ENCODE measurements at regions not wholly inside any gene's neighbourhood (a gene's known extent, or its start where the extent isn't known, plus 50 kb on each side); places are given as distances from the start of the nearest gene placed in this dataset.

GRCh38 chr2:21369787-21370186 is 246.0 kb downstream of the TDRD15 start:
- Histone ChIP-seq H3K14ac (replicated peaks; ENCODE audit: low read depth, low read length) (no peak overlapping the region), H3K9ac (ENCODE audit: low read depth, low read length) (no peak overlapping the region), H2AK5ac (ENCODE audit: low read depth, low read length) (peak overlapping the region; percentile 3; the same call in 1 of the 2 replicates), H4K8ac (ENCODE audit: low read depth in 2 of 2, low read length in 2 of 2) (no peak overlapping the region), H3K9me3 (ENCODE audit: control insufficient read depth, insufficient read depth, low read length) (no peaks in the 10 kb centered on the region), H3K9me1 (ENCODE audit: insufficient read depth, low read length) (no peaks in the 10 kb centered on the region), H3K23ac (ENCODE audit: low read depth, low read length) (no peak overlapping the region), H2AFZ (replicated peaks; ENCODE audit: low read length, poor library complexity) (no peak overlapping the region), H3K4me1 (ENCODE audit: control insufficient read depth, insufficient read depth, low read length) (no peaks in the 10 kb centered on the region), H3K36me3 (ENCODE audit: control insufficient read depth, insufficient read depth, low read length) (no peaks in the 10 kb centered on the region), H3K4me3 (ENCODE audit: insufficient read depth, low read depth, low read length) (no peak overlapping the region), H3K4ac (ENCODE audit: low read depth, low read length) (0 out of 2 replicates have a peak overlapping the region, but pooled peaks have one; percentile 17), H4K20me1 (ENCODE audit: insufficient read depth, low read length) (no peaks in the 10 kb centered on the region), H3K4me2 (ENCODE audit: low read depth, low read length) (no peak overlapping the region), H3K27me3 (ENCODE audit: control insufficient read depth, insufficient read depth, low read length) (no peaks in the 10 kb centered on the region), H4K5ac (ENCODE audit: low read depth, low read length) (no peak overlapping the region), H2BK120ac (ENCODE audit: low read depth, low read length) (no peak overlapping the region), H2BK5ac (ENCODE audit: low read depth, low read length, poor library complexity, severe bottlenecking) (no peak overlapping the region), H4K91ac (ENCODE audit: insufficient read depth, low read depth, low read length) (no peak overlapping the region), H2BK20ac (ENCODE audit: low read depth, low read length) (peak overlapping the region; percentile 35; the same call in 1 of the 2 replicates), H2BK15ac (ENCODE audit: low read depth, low read length) (no peak overlapping the region), H3K56ac (ENCODE audit: extremely low read depth, insufficient read depth, low read length) (no peak overlapping the region), H3K18ac (ENCODE audit: low read depth, low read length) (no peak overlapping the region), H3K79me1 (ENCODE audit: low read depth in 1 of 2, low read length in 2 of 2) (no peaks in the 10 kb centered on the region), H2AK9ac (replicated peaks; ENCODE audit: low read depth, low read length, poor library complexity) (peak overlapping the region; percentile 5), H3K27ac (ENCODE audit: insufficient read depth, low read length) (no peak overlapping the region)
- intact Hi-C loops (cut with micrococcal nuclease) (no loop called here), dilution Hi-C loops (cut with HindIII; ENCODE audit: low sequenced_read_pairs, unreplicated experiment) (no loop called here), in situ Hi-C loops (cut with MboI; ENCODE audit: low sequenced_read_pairs) (no loop called here)
- TF ChIP-seq FOS (IDR thresholded peaks at IDR 0.05; ENCODE audit: low read depth, low read length) = no peak
- TF ChIP-seq RAD21 (IDR thresholded peaks at IDR 0.05; ENCODE audit: low read length) = no peak
- CTCF ChIA-PET = no interaction called here
- ATAC-seq (ENCODE audit: low read depth) (no peak), DNase-seq (no peak)
- WGBS, 2 experiments (ENCODE audit: extremely low coverage in 2 of 2, insufficient read length in 1 of 2) = 100% methylated on average over 1 of the region's 2 CpGs; no CpG with 5 or more reads in 1 of the 2 experiments
- no TSS peak for BruUV-seq (replicated peaks)
- POLR2A ChIA-PET (ENCODE audit: unreplicated experiment) = no interaction called here

Data from IMR-90 (cell line).